Stimulated activated CD4-positive, alpha-beta T cell treated with anti-CD3 and anti-CD28 coated beads, Interleukin-4, amount 100 ng/mL, for 4 hours (primary cell): ENCODE measurements at regions not wholly inside any gene's neighbourhood (a gene's known extent, or its start where the extent isn't known, plus 50 kb on each side); places are given as distances from the start of the nearest gene placed in this dataset.
"Not testable (repeated sequence)": the region's sequence is repeated elsewhere in the genome, so short reads cannot be mapped to it uniquely, and the experiment has no call there.

Experiments
- DNase-seq, 2 experiments: peaks; one replicate each; pipeline ENCODE4 v3.0.0-alpha.2; 2020

GRCh38 chr9:126190994-126191393 is 135.6 kb upstream of the MVB12B start:
- not testable (repeated sequence) for DNase-seq

DNA sequence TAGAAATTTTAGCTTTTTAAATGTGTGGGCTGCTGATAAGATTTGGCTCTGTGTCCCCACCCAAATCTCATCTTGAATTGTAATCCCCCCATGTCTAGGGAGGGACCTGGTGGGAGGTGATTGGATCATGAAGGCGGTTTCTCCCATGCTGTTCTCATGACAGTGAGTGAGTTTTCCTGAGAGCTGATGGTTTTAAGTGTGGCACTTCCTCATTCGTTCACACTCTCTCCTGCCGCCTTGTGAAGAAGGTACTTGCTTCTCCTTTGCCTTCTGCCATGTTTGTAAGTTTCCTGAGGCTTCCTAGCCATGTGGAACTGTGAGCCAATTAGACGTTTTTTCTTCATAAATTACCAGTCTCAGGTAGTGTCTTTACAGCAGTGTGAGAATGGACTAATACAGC is 127.8 kb upstream of the MVB12B start:
- DNase-seq, result no peak

GRCh38 chr9:126203313-126203712 is 123.3 kb upstream of the MVB12B start:
- no peak for DNase-seq

- DNase-seq, result no peak
Observed at GRCh38 chr9:126204197-126204596, 122.4 kb upstream of the MVB12B start.

GRCh38 chr9:126204708-126205225 is 121.9 kb upstream of the MVB12B start:
- DNase-seq, result no peak

DNA sequence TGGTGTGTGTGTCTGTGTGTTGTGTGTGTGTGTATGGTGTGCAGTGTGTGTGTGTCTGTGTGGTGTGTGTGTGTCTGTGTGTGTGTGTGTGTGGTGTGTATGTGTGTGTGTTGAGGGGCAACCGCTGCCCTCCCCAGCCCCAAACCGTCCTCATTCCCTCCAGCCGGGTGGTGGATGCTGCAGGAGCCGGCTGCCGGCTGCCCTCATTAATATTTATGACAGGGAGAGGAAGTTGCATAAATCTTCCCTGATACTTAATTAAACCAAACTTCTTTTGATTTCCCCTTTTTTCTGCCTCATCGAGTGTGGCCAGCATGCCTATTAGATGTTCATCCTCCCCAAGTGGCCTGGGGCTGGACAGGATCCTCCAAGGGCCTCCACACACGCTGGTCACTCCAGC is 121.4 kb upstream of the MVB12B start:
- no peak for DNase-seq

GRCh38 chr9:126205845-126206498 is 120.7 kb upstream of the MVB12B start:
- no peak for DNase-seq

DNA sequence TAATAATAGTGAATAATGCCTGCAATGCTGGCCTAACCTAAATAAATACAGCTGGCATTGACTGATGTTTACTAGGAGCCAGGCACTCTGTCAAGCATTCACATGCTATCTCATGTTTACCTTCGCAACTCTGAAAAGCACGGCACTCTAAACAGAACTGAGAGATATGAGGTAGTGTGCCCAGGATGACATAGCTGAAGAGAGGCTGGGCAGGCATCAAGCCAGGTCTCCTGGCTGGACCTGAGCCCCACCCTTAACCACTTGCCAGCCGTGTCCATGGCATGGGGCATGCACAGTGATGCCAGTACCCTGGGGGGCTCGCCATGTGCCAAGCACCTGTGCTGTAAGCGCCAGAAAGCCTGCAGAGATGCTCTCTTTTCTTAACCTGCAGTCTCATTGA is 119.4 kb upstream of the MVB12B start:
- DNase-seq, result no peak

- DNase-seq, result no peak
Observed at GRCh38 chr9:126208216-126208758, 118.3 kb upstream of the MVB12B start.

DNA sequence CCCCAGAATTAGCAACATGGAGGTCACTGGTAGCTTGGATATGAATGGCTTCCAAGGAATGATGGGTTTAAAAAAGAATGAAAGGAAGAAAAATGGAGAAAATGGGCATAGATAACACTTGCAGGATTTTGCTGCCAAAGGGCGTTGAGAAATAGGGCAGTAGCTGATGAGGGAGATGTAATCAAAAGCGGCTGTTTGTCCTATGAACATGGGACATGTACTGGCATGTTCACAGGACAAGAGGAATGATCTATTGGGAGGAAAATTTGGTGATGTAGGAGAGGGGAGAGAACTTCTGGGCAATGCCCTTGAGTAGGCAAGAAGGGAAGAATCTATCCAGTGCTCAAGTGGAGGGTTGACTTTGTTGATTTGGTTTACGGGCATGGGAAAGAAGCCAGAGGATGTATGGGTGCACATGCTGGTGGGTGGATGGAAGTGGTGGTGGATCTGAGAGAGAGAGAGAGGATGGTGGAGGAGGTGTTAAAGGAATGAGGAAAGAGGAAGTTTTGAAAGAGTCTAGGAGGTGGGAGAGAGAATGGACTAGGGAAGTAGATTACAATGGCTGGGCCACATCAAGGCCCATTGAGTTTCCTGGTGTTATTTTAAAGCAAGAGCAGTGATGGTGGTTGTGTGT is 115.1 kb upstream of the MVB12B start:
- no peak for DNase-seq

DNA sequence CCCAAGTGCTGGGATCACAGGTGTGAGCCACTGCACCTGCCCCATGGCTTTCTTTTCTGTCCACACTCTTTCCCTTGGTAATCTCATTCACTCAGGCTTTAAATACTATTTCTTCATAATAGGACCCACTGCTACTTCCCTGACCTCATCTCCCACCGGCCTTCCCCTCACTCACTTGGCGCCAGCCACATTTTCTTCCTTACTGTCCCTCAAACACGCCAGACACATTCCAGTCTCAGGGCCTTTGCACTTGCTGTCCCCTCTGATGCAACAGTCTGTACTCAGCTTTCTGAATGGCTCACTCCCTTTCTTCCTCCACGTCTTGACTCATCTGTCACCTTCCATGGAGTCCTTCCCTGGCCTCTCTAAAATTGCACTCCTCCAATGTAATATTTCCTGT is 111.1 kb upstream of the MVB12B start:
- DNase-seq, result no peak

- no peak for DNase-seq
Observed at GRCh38 chr9:126216826-126217225, 109.8 kb upstream of the MVB12B start.

- no peak for DNase-seq
Observed at GRCh38 chr9:126217250-126217653, 109.4 kb upstream of the MVB12B start.

GRCh38 chr9:126217797-126218196 is 108.8 kb upstream of the MVB12B start:
- no peak for DNase-seq

- DNase-seq, result no peak
Observed at GRCh38 chr9:126218359-126219125, 108.1 kb upstream of the MVB12B start.

- no peak for DNase-seq
Observed at GRCh38 chr9:126219166-126219565, 107.5 kb upstream of the MVB12B start.

- no peak for DNase-seq
Observed at GRCh38 chr9:126219648-126220063, 107.0 kb upstream of the MVB12B start.

- no peak for DNase-seq
Observed at GRCh38 chr9:126221480-126221879, 105.1 kb upstream of the MVB12B start.

GRCh38 chr9:126222363-126222834 is 104.2 kb upstream of the MVB12B start:
- no peak for DNase-seq

DNA sequence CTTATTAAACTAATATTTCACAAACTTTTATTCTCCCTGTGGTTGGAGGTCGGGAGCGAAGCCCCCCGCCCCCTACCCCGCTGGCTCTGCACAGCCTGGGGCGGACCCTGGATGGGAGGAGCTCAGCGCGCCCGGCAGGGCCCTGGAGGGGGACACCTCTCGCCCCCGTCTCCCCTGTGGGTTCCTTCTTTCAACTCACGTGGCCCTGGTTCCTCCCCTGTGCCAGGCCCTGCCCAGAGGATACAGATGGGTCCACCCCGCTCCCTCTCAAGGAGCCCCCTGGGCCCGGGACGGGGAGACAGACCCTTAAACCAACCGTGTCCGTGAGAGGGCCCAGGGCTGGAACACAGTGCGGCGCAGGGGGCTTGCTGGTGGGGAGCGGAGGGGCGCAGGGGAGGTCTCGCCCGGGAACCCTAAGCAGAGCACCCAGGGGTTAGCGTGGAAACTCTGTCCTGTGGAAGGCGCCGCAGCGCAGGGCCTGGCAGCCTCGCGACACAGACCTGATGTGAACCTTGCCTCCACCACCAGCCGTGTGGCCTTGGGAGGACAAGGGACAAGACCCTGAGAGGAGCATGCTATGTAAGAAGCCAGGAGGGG is 103.7 kb upstream of the MVB12B start:
- no peak for DNase-seq

GRCh38 chr9:126223798-126224531 is 102.7 kb upstream of the MVB12B start:
- DNase-seq, result no peak
